ENCODE measurements at regions not wholly inside any gene's neighbourhood (a gene's known extent, or its start where the extent isn't known, plus 50 kb on each side); places are given as distances from the start of the nearest gene placed in this dataset.

DNA sequence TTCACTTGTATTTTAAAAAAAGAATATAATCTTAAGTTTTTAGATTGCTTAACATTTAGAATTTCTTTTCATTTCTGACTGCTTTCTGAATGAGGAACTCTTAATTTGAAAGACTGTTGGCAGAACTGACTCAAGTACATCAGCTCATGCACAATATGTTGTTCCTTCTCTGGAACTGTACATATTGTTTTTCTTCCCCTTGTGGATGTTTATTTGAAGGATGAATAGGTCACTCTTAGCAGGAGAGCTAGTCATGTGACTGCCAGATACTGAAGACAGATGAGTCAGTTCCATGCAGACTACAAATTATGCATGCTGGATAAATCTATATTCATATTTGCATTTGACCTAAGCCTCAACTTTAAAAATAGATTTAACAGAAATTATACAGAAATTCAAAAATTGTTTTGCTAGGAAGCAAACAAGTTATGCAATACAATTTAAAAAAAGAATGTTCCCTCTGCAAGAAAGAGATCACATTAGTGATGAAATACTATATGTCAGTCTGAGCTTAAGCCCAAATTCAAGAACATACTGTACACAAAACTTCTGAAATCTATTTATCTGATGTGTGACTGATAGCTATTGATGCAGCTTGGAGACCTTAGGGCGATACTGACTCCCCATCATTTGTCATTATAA lies 1274.9 kb upstream of the GJE1 start:
- no peak for TF ChIP-seq CTCF (IDR thresholded peaks at IDR 0.05; ENCODE audit: insufficient read depth in 1 of 2, low read depth in 1 of 2, low read length in 1 of 2, severe bottlenecking in 1 of 2, unreplicated experiment in 1 of 2)

GRCh38 chr6:140855520-140855919 lies 1277.2 kb upstream of the GJE1 start:
- TF ChIP-seq CTCF (IDR thresholded peaks at IDR 0.05; ENCODE audit: insufficient read depth in 1 of 2, low read depth in 1 of 2, low read length in 1 of 2, severe bottlenecking in 1 of 2, unreplicated experiment in 1 of 2) = no peak
- no peak overlapping the region for H3K4me3 Mint-ChIP-seq (ENCODE audit: unreplicated experiment)
- no peak overlapping the region for H3K27ac Mint-ChIP-seq (ENCODE audit: unreplicated experiment)
- no peaks in the 10 kb centered on the region for H3K27me3 Mint-ChIP-seq (ENCODE audit: insufficient read depth, unreplicated experiment)
- H3K4me1 ChIP-seq = peaks cover 12% of the 10 kb centered on the region
- no peak overlapping the region for H3K4me3 ChIP-seq (ENCODE audit: low read depth, low read length)
- POLR2A ChIA-PET = no interaction called here
- H3K4me1 Mint-ChIP-seq (ENCODE audit: low read depth, unreplicated experiment) = peaks cover 7% of the 10 kb centered on the region
- no peaks in the 10 kb centered on the region for H3K36me3 ChIP-seq (ENCODE audit: control insufficient read depth, insufficient read depth, low read length)
- intact Hi-C loops (cut with micrococcal nuclease; ENCODE audit: unreplicated experiment) = no loop called here
- DNase-seq = no peak
- no TSS peak for BruUV-seq (replicated peaks)
- H3K9me3 Mint-ChIP-seq (ENCODE audit: unreplicated experiment) = peaks cover 9% of the 10 kb centered on the region
- H3K9me3 ChIP-seq = peaks cover 12% of the 10 kb centered on the region
- H3K27me3 ChIP-seq (replicated peaks; ENCODE audit: control insufficient read depth, insufficient read depth, low read length) = no peaks in the 10 kb centered on the region
- H3K36me3 Mint-ChIP-seq (ENCODE audit: insufficient read depth, unreplicated experiment) = peaks cover 6% of the 10 kb centered on the region
- CTCF ChIA-PET = no interaction called here

More for the DNA sequence above, 1274.9 kb upstream of the GJE1 start:
- DNase-seq = no peak
- Mint-ChIP-seq H3K36me3 (ENCODE audit: insufficient read depth, unreplicated experiment) (peaks cover 6% of the 10 kb centered on the region), H3K4me1 (ENCODE audit: low read depth, unreplicated experiment) (peaks cover 7% of the 10 kb centered on the region), H3K9me3 (ENCODE audit: unreplicated experiment) (peaks cover 20% of the 10 kb centered on the region), H3K27me3 (ENCODE audit: insufficient read depth, unreplicated experiment) (no peaks in the 10 kb centered on the region), H3K4me3 (ENCODE audit: unreplicated experiment) (no peak overlapping the region), H3K27ac (ENCODE audit: unreplicated experiment) (no peak overlapping the region)
- Histone ChIP-seq H3K4me3 (ENCODE audit: low read depth, low read length) (no peak overlapping the region), H3K4me1 (peaks cover 13% of the 10 kb centered on the region), H3K36me3 (ENCODE audit: control insufficient read depth, insufficient read depth, low read length) (no peaks in the 10 kb centered on the region), H3K9me3 (peaks cover 25% of the 10 kb centered on the region), H3K27me3 (replicated peaks; ENCODE audit: control insufficient read depth, insufficient read depth, low read length) (no peaks in the 10 kb centered on the region)
- ChIA-PET POLR2A (no interaction called here), CTCF (no interaction called here)
- intact Hi-C loops (cut with micrococcal nuclease; ENCODE audit: unreplicated experiment) = no loop called here
- no TSS peak for BruUV-seq (replicated peaks)

- no peaks in the 10 kb centered on the region for H3K36me3 Mint-ChIP-seq (ENCODE audit: insufficient read depth, unreplicated experiment)
- Histone ChIP-seq H3K36me3 (ENCODE audit: control insufficient read depth, insufficient read depth, low read length) (no peaks in the 10 kb centered on the region), H3K27me3 (replicated peaks; ENCODE audit: control insufficient read depth, insufficient read depth, low read length) (no peaks in the 10 kb centered on the region), H3K9me3 (peaks cover 6% of the 10 kb centered on the region; the same call in 1 of the 2 replicates), H3K4me3 (ENCODE audit: low read depth, low read length) (no peak overlapping the region), H3K4me1 (peaks cover 4% of the 10 kb centered on the region)
- peaks cover 8% of the 10 kb centered on the region for H3K9me3 Mint-ChIP-seq (ENCODE audit: unreplicated experiment)
- DNase-seq = no peak
- BruUV-seq (replicated peaks) = no TSS peak
- intact Hi-C loops (cut with micrococcal nuclease; ENCODE audit: unreplicated experiment) = no loop called here
- no peak for TF ChIP-seq CTCF (IDR thresholded peaks at IDR 0.05; ENCODE audit: insufficient read depth in 1 of 2, low read depth in 1 of 2, low read length in 1 of 2, severe bottlenecking in 1 of 2, unreplicated experiment in 1 of 2)
- H3K27ac Mint-ChIP-seq (ENCODE audit: unreplicated experiment) = no peak overlapping the region
- H3K4me1 Mint-ChIP-seq (ENCODE audit: low read depth, unreplicated experiment) = no peaks in the 10 kb centered on the region
- H3K27me3 Mint-ChIP-seq (ENCODE audit: insufficient read depth, unreplicated experiment) = no peaks in the 10 kb centered on the region
- H3K4me3 Mint-ChIP-seq (ENCODE audit: unreplicated experiment) = no peak overlapping the region
- ChIA-PET CTCF (no interaction called here), POLR2A (no interaction called here)
Observed at GRCh38 chr6:140854318-140854717, 1278.4 kb upstream of the GJE1 start.
